IPS DF 19.7 (cell line): ENCODE measurements at regions not wholly inside any gene's neighbourhood (a gene's known extent, or its start where the extent isn't known, plus 50 kb on each side); places are given as distances from the start of the nearest gene placed in this dataset.

Experiments
- DNase-seq: peaks from one replicate; pipeline ENCODE4 v3.0.0-alpha.2; 2013; ENCODE audit warnings: low read depth, low spot score

DNA sequence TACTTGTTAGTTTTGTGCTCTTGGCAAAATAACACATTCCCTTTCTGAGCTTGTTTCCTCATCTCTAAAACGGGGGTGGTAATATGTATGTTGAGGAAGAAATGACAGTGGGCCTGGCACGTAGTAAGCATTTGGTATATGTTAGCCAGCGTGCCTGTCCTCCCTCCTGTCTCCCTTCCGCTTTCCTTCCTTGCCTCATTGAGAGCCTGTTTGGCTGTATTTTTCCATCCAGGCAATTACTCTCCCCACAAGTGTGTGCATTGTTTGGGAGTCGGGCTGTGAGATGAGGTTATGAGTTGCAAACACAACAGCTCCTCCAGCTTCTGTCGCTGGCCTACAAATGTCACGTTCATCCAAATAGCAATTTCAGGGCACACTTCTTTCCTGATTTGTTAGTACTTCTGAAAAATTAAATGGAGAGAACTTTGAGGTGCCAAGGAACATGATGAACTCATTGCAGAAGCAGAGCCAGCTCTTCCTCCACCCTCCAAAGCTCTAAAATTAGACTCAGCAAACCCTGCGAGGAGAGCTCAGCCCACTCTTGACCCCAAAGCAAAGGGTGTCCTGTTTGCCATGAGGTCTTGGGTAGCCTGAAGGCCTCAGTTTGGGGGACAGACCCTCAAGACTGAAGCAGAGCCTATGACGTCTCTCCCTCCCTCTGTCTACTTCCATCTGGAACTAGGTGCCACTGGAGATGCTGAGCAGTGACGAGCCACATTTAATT lies 50.7 kb upstream of the TOX2 start:
- no peak for DNase-seq

DNA sequence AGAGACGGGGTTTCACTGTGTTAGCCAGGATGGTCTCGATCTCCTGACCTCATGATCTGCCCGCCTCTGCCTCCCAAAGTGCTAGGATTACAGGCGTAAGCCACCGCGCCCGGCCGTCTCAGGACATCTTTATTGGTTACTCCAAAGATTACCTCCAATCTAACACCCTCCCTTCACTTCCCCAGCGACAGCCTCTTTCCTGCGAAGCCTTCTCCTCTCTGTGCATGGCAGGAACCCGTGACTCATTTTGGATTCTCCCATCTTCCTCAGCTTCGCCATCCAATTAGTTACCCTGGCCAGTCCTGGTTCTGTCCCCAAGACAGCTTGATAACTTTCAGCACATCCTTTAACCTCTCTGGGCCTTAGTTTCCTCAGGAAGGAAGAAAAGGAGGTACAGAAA lies 51.3 kb upstream of the TOX2 start:
- no peak for DNase-seq

DNA sequence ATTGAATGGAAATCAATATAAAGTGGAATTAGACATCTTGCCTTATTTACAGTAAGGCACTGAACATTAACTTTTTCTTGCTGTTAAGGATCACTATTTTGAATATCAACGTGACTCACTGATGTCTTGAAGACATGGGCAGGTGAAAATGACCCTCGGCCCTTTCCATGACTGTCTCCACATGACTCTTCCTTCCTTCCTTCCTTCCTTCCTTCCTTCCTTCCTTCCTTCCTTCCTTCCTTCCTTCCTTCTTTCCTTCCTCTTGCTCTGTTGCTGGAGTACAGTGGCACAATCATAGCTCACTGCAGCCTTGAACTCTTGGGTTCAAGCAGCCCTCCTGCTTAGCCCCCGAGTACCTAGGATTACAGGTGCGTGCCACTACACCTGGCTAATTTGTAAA lies 52.2 kb upstream of the TOX2 start:
- DNase-seq: no peak

DNA sequence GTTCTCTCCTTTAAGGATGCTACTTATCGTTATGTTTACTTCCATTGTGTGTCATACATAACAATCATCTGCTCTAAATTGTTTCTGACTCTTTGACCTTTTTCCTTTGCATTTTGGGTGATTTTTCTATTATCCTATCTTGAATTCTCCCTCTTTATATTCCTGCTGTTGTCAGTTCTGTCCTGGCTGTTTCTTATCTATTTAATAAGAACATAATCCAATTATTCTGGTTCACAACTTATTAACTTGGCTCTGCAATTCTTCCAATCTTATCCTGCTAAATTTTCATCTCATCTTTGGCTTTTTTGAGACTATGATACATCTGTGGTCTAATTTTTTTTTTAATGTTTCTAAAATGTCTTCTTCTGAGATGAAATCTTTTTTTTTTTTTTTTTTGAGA lies 54.7 kb upstream of the TOX2 start:
- no peak for DNase-seq

DNA sequence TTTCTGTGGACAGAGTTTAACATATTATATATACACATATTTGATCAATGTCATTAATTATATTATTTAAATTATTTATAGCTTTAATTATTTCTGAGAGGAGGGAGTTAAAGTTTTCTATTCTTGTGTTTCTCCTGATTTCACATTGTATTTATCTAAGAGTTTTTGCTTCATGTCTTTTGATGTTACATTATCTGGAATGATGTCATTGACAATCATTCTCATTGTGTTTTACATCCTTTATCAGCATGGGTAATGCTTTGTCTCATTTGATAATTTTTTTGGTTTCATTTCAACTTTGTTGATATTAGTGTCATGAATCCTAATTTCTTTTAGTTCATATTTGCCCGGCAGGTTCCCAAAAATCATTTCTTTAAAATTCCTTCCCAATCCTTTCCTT lies 56.7 kb upstream of the TOX2 start:
- no peak for DNase-seq

DNA sequence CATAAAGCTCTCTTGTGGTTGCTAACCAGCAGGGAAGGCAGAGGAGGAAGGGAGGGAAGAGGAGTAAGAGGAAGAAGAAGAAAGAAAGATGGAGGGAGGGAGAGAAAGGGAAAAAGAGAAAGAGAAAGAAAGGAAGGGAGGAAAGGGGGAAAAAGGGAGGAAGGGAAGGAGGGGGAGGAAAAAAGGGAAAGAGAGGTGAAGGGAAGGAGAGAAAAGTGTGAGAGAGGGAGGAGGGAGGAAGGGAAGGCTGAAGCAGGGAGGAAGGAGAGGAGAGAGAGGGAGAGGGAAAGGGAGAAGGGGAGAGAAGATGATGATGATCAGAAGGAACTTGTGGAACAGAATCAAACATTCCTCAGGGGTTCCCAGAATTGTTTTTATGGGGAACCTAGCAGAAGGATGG lies 57.5 kb upstream of the TOX2 start:
- no peak for DNase-seq

DNA sequence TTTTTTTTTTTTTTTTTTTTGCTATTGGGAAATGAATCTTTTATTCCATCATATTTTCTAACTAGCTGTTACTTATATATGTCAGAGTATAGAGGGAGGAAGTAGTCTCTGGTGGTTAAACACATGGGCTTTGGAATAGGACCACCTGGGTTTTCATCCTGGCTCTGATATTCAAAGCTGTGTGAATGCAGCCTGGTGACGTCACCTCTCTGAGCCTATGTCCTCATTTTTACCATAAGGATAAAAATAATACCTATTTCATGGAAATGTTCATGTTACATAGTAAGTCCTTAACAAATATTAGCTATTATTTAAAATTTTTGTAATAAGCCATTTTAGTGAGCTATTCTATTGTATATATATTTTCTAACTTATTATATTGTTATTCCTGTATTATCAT lies 58.8 kb upstream of the TOX2 start:
- DNase-seq: no peak

DNA sequence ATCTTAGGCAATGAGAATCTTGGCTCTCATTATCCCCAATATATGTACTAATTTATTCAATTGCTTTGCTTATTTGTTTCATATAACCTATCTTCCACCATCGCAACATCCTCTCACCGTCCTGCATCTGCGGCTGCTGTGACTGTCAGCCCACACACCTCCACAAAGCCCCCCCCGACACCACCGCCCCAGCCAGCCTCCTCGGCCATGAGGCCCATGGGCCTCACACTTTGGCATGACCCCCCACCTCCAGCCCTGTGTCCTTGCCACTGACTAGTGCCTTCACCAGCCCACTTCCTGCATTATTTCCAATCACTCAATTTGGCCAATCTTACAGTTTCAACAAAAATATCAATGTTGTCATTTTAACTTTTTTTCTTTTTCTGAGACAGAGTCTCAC lies 60.7 kb upstream of the TOX2 start:
- no peak for DNase-seq

DNA sequence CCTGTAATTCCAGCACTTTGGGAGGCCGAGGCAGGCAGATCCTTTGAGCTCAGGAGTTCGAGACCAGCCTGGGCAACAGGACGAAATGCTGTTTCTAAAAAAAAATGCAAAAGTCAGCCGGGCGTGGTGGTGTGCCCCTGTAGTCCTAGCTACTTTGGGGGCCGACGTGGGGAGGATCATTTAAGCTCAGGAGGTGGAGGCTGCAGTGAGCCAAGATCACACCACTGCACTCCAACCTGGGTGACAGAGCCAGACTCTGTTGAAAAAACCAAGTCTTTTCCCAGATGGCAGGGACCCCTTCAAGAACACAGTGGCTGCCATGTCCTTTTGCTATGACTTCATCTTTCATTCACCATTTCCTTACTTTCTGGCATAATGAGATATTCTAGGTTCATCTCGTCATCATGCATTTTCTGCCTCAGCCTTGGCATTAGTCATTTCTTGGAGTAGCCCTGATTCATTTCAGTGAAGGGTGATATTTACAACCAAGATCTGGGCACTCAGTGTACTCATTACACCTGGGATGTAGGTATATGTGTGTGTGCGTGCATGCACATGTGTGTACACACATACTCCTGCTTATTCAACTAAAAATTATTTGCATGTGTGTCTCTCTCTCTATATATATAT lies 61.4 kb upstream of the TOX2 start:
- no peak for DNase-seq

DNA sequence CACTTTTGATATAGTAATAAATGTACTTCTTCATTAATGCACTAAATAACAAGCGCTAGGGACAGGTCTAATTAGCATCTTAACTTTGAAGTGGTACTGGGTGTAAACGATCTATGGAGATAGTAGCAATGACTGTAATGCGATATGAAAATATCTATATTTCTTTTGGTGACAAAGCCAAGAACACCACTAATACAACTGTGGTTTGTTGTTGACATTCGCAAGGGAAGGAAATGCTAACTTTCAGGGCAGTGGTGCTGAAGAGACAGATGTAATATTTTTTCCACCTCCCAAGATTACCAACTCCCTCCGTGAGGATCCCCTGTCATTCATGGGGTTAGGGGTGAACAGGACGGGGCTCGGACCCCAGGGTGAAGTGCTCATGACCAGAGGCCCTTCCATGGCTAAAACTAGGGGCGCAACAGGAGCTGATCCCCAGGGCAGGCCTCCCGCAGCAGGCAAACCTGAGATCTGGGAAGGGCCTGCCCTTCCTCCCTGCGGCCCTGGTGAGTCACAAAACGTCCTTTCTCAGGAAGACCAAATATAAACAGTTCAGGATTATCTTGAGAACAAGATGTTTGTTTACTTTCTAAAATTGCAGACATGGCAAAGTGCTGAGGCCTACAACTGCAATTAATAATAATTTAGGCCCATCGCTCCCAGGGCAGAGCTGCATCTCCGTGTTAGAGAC lies 65.0 kb upstream of the TOX2 start:
- DNase-seq: no peak

DNA sequence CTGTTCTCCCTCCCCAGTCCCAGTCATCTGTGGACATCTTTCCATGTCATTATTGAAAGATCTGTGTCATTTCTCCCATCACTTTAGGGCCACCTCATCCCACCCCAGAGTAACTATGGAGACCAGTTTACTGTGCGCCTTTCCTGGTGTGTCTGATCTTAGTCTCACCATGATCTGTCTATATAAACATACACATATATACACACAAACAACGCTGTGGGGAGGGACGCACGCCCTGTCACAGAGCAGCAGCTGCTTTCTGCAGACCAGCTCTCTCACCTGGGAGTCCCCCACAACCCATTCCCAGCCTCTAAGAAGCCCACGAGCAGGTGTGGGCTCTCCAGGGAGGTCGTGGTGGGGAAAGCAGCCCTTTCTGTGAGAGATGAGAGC lies 68.1 kb upstream of the TOX2 start:
- DNase-seq: no peak

DNA sequence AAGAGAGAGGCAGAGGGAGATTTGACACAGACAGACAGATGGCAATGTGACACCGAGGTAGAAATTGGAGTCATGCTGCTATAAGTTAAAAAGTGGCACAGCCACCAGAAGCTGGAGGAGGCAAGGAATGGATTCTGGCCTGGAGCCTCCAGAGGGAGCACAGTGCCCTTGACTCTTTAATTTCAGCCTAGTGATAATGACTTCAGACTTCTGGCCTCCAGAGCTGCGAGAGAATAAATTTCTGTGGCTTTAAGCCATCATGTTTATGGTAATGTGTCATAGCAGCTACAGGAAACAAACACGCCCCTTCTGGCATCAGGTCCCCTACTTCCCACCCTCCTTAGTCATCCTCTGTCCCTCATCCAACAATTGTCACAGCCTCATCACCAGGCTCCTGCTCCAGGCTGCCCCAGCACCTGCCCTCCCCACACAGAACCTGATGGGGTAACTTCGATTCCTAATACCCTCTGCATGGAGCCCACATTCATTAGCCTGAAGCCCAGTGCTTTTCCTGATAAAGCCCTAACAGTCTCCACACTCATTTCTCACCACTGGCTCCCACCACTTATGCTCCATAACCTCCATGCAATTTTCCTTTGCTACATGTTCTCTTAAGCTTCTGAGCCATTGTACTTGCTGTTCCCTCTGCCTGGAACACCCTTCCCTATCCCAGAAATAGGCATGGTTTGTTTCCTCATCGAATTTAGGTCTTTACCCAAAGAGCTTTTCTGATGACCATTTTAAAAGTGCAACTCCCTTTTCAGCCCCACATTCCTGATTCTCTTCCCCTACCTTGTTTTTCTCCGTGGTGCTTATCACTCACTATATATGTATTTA lies 69.7 kb upstream of the TOX2 start:
- no peak for DNase-seq

DNA sequence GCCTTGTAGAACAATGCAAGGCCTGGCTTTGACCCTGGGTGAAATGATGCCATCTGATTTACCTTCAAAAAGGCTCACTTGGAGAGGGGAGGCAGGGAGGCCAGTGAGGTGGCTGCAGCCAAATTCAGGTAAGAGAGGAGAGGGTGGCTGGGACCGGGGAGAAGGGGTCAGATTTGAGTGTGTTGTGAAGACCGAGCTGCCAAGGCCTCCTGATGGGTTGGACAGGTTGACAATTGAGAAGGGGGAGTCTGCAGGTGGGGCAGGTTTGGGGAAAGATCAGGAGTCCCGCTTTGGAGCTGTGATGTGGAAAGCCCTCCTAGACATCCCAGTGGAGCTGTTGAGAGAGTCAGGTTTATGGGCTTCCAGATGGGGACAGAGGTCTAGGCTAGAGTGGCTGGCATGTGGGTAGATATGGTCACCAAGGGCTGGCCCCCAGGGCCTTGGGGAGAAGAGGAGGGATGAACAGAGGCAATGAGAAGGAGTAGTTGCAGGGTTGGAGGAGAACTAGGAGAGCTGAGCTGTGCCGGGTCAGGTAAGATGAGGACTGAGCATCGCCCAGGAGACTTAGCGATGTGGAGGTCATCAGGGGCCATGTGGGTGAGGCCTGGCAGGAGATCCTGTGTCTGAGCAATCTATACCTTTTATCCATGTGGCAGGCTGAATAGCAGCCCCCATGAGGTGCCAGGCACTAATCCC lies 70.5 kb upstream of the TOX2 start:
- DNase-seq: no peak

DNA sequence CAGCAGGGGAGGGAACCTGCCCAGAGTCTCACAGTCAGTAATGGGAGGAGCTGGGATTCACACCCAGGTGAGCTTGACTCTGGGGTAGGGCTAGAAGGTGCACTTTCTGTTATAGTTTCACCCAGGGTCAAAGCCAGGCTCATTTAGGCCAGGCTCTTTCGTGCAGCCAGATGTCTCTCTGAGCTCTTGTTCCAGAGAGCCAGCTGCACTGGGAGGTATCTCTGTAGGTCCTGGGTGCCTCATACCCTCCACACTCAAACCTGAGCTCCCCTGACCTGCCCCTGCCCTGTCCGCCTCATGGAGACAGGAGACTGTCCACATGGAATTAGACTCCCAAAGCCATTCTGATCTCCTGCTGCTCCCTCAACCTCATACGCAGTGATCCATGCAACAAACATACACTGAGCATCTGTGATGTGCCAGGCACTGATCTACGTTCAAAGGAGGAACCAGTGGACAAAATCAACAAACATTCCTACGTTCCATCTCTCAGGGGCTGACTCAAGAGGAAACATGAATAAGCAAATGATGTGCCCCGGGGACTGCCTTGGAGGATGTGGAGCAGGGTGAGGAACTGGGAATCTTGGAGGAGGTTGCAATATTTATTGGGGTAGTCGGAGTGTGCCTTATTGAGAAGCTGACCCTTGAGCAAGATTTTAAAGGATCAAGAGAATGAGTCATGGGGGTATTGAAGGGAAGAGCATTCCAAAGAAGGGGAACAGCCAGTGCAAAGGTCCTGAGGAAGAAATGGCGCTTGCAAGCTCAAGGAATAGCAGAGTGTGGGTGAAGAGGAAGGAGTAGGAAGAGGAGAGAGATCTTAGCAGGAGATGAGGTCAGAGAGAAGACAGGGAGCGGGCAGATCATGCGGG lies 71.3 kb upstream of the TOX2 start:
- no peak for DNase-seq

DNA sequence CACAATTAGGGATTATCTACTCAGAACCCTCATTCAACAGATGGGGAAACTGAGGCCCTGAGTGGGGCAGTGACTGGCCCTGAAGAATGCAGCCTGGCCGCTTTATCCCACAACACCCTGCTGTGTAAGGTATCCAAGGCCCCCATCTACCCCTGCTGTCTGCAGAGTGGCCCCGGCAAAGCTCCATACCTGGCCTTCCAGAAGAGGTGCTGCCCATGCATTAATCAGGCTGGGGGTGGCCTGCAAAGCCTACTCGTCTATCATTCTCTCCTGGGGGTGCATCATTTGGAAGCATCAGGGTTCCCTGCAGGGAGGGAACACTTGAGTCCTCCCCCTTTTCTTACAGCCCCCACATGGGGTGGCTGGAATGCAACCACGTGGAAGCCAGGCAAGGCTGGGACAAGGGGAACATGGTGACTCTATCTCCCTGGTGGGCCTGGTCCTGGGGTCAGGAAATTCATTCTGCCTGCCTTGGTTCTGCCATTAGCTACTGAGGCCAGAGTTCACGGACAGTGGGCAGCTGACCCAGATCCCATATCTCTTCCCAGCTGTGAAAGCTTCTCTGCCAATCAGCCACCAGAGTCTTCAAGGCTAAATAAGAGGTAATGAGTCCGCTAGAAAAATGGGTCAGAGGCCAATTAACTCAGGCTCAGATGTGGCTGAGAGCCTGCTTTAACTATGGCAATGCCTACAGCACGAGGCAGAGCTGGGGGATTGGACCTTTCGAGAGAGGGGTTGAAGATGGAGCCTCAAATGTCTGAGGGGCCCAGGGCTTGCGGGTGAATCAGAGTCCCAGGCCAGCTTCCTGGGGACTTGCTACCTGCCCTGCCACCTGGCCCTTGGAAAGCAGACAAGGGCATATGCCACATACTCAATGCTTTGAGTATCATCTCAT lies 72.3 kb upstream of the TOX2 start:
- DNase-seq: no peak

DNA sequence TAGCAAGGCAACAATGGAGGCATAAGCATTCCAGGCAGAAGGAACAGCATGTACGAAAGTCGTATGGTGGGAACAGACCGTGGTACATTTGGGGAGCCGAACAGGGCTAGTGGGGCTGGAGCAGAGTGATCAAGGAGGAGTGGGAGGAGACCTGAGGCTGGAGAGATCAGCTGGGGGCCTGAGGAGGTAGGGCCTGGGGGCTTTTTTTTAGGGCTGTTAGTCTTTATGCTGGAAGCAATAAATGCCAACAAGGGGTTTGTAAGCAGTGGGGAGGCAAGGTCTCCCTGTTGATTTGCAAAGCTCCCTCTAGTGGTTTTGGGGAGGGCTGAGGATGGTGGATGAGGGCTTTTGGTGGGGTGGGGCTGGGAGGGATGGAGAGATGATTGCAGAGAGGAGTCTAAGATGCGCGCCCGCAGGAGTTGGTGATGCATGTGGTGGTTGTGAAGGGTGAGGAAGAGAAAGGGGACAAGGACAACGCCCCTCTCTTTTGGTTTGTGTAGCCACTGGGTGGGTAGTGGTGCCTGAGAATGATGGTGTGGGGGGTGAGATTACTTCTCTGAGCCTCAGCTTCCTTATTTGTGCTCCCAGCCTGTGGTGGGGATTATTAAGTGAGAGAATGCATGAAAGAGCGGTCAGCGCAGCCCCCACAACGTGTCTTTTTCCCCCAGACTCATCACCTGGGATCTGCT lies 74.1 kb upstream of the TOX2 start:
- DNase-seq: no peak

DNA sequence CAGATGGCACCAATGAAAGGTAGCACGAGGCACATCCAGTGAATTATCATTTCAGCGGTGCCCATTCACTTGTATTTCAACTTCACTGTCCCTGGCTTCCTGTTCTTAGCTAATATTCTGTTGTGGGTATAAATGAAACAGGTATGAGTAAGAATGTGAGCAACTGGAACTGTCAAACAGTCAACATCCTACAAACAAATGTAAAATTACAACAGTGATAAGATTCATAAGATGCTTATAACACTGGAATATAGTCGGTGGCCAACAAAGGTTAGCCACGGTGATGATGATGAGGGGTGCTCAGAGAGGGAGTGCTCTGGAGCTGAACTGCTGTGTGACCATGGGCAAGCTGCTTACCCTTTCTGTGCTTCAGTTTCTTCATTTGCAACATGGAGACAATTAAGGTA lies 74.9 kb upstream of the TOX2 start:
- DNase-seq: no peak

DNA sequence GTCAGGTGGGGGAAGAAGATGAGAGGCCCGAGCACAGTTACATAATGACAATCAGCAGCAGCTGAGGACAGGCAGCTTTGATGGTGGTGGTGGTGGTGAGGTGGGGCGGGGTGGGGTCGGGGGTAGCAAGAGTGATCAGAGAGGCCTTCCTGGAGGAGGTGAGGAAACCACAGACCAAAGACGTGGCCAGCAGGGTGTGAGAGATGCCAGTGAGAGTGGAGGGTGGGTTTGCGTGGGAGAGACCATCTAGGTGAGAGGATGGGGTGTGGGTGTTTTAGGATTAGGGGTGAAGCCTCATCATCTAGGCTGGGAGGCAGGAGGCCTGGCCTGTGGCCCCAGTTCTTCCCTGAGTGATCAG lies 76.0 kb upstream of the TOX2 start:
- no peak for DNase-seq
